Naive thymus-derived CD4-positive, alpha-beta T cell (primary cell): ENCODE measurements at regions not wholly inside any gene's neighbourhood (a gene's known extent, or its start where the extent isn't known, plus 50 kb on each side); places are given as distances from the start of the nearest gene placed in this dataset.

Experiments
- ATAC-seq: fragments of 150-1000 bp; cut with Tn5 transposase; 2 replicates; pipeline ENCODE4 v1.10.0; 2021; ENCODE audit warnings: mild to moderate bottlenecking, moderate library complexity
- CTCF ChIA-PET: fragments of 350-600 bp; sonication (Branson Sonifier 250); formaldehyde crosslinking; loops from one replicate; lab custom pipeline; 2021; ENCODE audit warnings: antibody characterized with exemption; lab: Charles Lee
- POLR2A ChIA-PET: fragments of 350-600 bp; sonication (Branson Sonifier 250); formaldehyde crosslinking; loops from one replicate; lab custom pipeline; 2021; ENCODE audit warnings: antibody characterized with exemption, inconsistent platforms; lab: Charles Lee
- DNase-seq, 9 donors: peaks; one replicate each; pipeline versions ENCODE4 v3.0.0 to v3.0.0-alpha.2; 2020 to 2022; ENCODE audit warnings: mixed read lengths in 1 of 9
- H3K27ac ChIP-seq: one replicate; pipeline ENCODE4 v1.7.0; 2013; ENCODE audit warnings: mild to moderate bottlenecking, low read depth, low read length, moderate library complexity
- H3K27me3 ChIP-seq, 2 donors: one replicate each; pipeline ENCODE4 v1.7.0; 2013; ENCODE audit warnings: low read length in 2 of 2, mild to moderate bottlenecking in 2 of 2, moderate library complexity in 2 of 2; ENCODE audit not compliant: control insufficient read depth in 2 of 2, insufficient read depth in 2 of 2
- H3K36me3 ChIP-seq, 3 experiments: 1 replicate in 2 of 3; 2 replicates in 1 of 3; pipeline ENCODE4 v1.7.0; 2013; ENCODE audit warnings: low read length in 3 of 3, mild to moderate bottlenecking in 3 of 3, moderate library complexity in 1 of 3; ENCODE audit not compliant: insufficient read depth in 3 of 3, control insufficient read depth in 2 of 3
- H3K4me1 ChIP-seq, 2 donors: one replicate each; pipeline ENCODE4 v1.7.0; 2013; ENCODE audit warnings: low read length in 2 of 2, mild to moderate bottlenecking in 2 of 2, moderate library complexity in 1 of 2; ENCODE audit not compliant: control insufficient read depth in 2 of 2, insufficient read depth in 2 of 2
- H3K4me3 ChIP-seq: 2 replicates; pipeline ENCODE4 v1.7.0; 2013; ENCODE audit warnings: mild to moderate bottlenecking, low read length
- H3K9me3 ChIP-seq, 3 experiments: 1 replicate in 2 of 3; 2 replicates in 1 of 3; pipeline ENCODE4 v1.7.0; 2013; ENCODE audit warnings: low read length in 3 of 3; ENCODE audit not compliant: control insufficient read depth in 2 of 3
- H3K27ac Mint-ChIP-seq, 9 donors: one replicate each; pipeline ENCODE4 v1.8.0; 2020 to 2022; ENCODE audit warnings: mixed read lengths in 9 of 9, mild to moderate bottlenecking in 8 of 9, moderate library complexity in 5 of 9, inconsistent platforms in 2 of 9
- H3K27me3 Mint-ChIP-seq, 5 donors: one replicate each; pipeline ENCODE4 v1.8.0; 2021 to 2022; ENCODE audit warnings: mixed read lengths in 5 of 5, mild to moderate bottlenecking in 1 of 5
- H3K36me3 Mint-ChIP-seq, 5 donors: one replicate each; pipeline ENCODE4 v1.8.0; 2020 to 2022; ENCODE audit warnings: mixed read lengths in 5 of 5, mild to moderate bottlenecking in 3 of 5, inconsistent platforms in 1 of 5
- H3K4me1 Mint-ChIP-seq, 7 donors: one replicate each; pipeline ENCODE4 v1.8.0; 2020 to 2022; ENCODE audit warnings: mixed read lengths in 7 of 7, mild to moderate bottlenecking in 3 of 7, inconsistent platforms in 1 of 7
- H3K4me3 Mint-ChIP-seq, 10 donors: one replicate each; pipeline ENCODE4 v1.8.0; 2020 to 2022; ENCODE audit warnings: mild to moderate bottlenecking in 10 of 10, mixed read lengths in 10 of 10, moderate library complexity in 6 of 10, inconsistent platforms in 2 of 10
- H3K9me3 Mint-ChIP-seq, 11 donors: one replicate each; pipeline ENCODE4 v1.8.0; 2020 to 2022; ENCODE audit warnings: mixed read lengths in 11 of 11, mild to moderate bottlenecking in 4 of 11, inconsistent platforms in 1 of 11, moderate library complexity in 1 of 11
- intact Hi-C, 2 donors: fragments of 100-400 bp; cut with micrococcal nuclease; formaldehyde crosslinking; loops; one replicate each; pipeline ENCODE4 v1.15.1; 2023

GRCh38 chr7:68529221-68529620 lies 1069.1 kb upstream of the AUTS2 start:
- intact Hi-C loops: no loop called here
- Mint-ChIP-seq H3K4me1 (no peaks in the 10 kb centered on the region), H3K9me3 (peaks cover 9 to 53% (median 17%) of the 10 kb centered on the region in 11 donors), H3K36me3 (no peaks in the 10 kb centered on the region), H3K27ac (no peak overlapping the region), H3K27me3 (no peaks in the 10 kb centered on the region), H3K4me3 (no peak overlapping the region)
- DNase-seq (no peak), ATAC-seq (no peak)
- ChIA-PET POLR2A (no interaction called here), CTCF (no interaction called here)
- Histone ChIP-seq H3K4me3 (no peak overlapping the region), H3K27me3 (no peaks in the 10 kb centered on the region), H3K27ac (no peak overlapping the region), H3K36me3 (no peaks in the 10 kb centered on the region), H3K9me3 (peaks cover 0 to 4% (median 0%) of the 10 kb centered on the region in 3 experiments), H3K4me1 (no peaks in the 10 kb centered on the region)

- H3K36me3 Mint-ChIP-seq: no peaks in the 10 kb centered on the region
- Histone ChIP-seq H3K27ac (no peak overlapping the region), H3K4me1 (no peaks in the 10 kb centered on the region), H3K36me3 (no peaks in the 10 kb centered on the region), H3K27me3 (no peaks in the 10 kb centered on the region), H3K4me3 (no peak overlapping the region), H3K9me3 (no peaks in the 10 kb centered on the region)
- ChIA-PET POLR2A (no interaction called here), CTCF (no interaction called here)
- no peak overlapping the region for H3K27ac Mint-ChIP-seq
- H3K9me3 Mint-ChIP-seq: peaks cover 4 to 30% (median 10%) of the 10 kb centered on the region in 11 donors
- no peaks in the 10 kb centered on the region for H3K4me1 Mint-ChIP-seq
- DNase-seq (no peak), ATAC-seq (no peak)
- intact Hi-C loops: no loop called here
- no peak overlapping the region for H3K4me3 Mint-ChIP-seq
- no peaks in the 10 kb centered on the region for H3K27me3 Mint-ChIP-seq
Observed at GRCh38 chr7:68535266-68535665, 1063.0 kb upstream of the AUTS2 start.

- no peak for ATAC-seq
- no peaks in the 10 kb centered on the region for H3K36me3 Mint-ChIP-seq
- Histone ChIP-seq H3K27me3 (no peaks in the 10 kb centered on the region), H3K27ac (no peak overlapping the region), H3K36me3 (no peaks in the 10 kb centered on the region), H3K4me3 (no peak overlapping the region), H3K4me1 (no peaks in the 10 kb centered on the region), H3K9me3 (no peaks in the 10 kb centered on the region)
- no peaks in the 10 kb centered on the region for H3K27me3 Mint-ChIP-seq
- ChIA-PET POLR2A (no interaction called here), CTCF (no interaction called here)
- no peak for DNase-seq
- no peak overlapping the region for H3K27ac Mint-ChIP-seq
- no peaks in the 10 kb centered on the region for H3K4me1 Mint-ChIP-seq
- peaks cover 3 to 32% (median 14%) of the 10 kb centered on the region in 11 donors for H3K9me3 Mint-ChIP-seq
- no peak overlapping the region for H3K4me3 Mint-ChIP-seq
- intact Hi-C loops: no loop called here
Observed at GRCh38 chr7:68537051-68537773, 1061.1 kb upstream of the AUTS2 start.

GRCh38 chr7:68537774-68538071 lies 1060.6 kb upstream of the AUTS2 start:
- Mint-ChIP-seq H3K9me3 (peaks cover 3 to 35% (median 14%) of the 10 kb centered on the region in 11 donors), H3K4me3 (no peak overlapping the region), H3K36me3 (no peaks in the 10 kb centered on the region), H3K27ac (no peak overlapping the region), H3K4me1 (no peaks in the 10 kb centered on the region), H3K27me3 (no peaks in the 10 kb centered on the region)
- no peaks in the 10 kb centered on the region for H3K4me1 ChIP-seq
- no peak overlapping the region for H3K27ac ChIP-seq
- ATAC-seq: no peak
- H3K36me3 ChIP-seq: no peaks in the 10 kb centered on the region
- ChIA-PET POLR2A (no interaction called here), CTCF (no interaction called here)
- DNase-seq: no peak
- intact Hi-C loops: no loop called here
- H3K4me3 ChIP-seq: no peak overlapping the region
- no peaks in the 10 kb centered on the region for H3K27me3 ChIP-seq
- no peaks in the 10 kb centered on the region for H3K9me3 ChIP-seq

- Histone ChIP-seq H3K27ac (no peak overlapping the region), H3K4me3 (no peak overlapping the region), H3K27me3 (no peaks in the 10 kb centered on the region), H3K4me1 (no peaks in the 10 kb centered on the region), H3K36me3 (no peaks in the 10 kb centered on the region), H3K9me3 (no peaks in the 10 kb centered on the region)
- Mint-ChIP-seq H3K27me3 (no peaks in the 10 kb centered on the region), H3K9me3 (peaks cover 3 to 37% (median 11%) of the 10 kb centered on the region in 11 donors), H3K27ac (no peak overlapping the region), H3K36me3 (no peaks in the 10 kb centered on the region), H3K4me3 (no peak overlapping the region), H3K4me1 (no peaks in the 10 kb centered on the region)
- POLR2A ChIA-PET: no interaction called here
- ATAC-seq (no peak), DNase-seq (no peak)
- CTCF ChIA-PET: no interaction called here
- intact Hi-C loops: no loop called here
Observed at GRCh38 chr7:68542831-68543230, 1055.4 kb upstream of the AUTS2 start.

GRCh38 chr7:68544851-68545250 lies 1053.4 kb upstream of the AUTS2 start:
- Histone ChIP-seq H3K4me1 (no peaks in the 10 kb centered on the region), H3K36me3 (no peaks in the 10 kb centered on the region), H3K27ac (no peak overlapping the region), H3K4me3 (no peak overlapping the region), H3K27me3 (no peaks in the 10 kb centered on the region), H3K9me3 (no peaks in the 10 kb centered on the region)
- Mint-ChIP-seq H3K4me1 (no peaks in the 10 kb centered on the region), H3K27me3 (no peaks in the 10 kb centered on the region), H3K4me3 (no peak overlapping the region), H3K9me3 (peaks cover under 1 to 37% (median 11%) of the 10 kb centered on the region in 11 donors), H3K36me3 (peaks cover 0 to 4% (median 0%) of the 10 kb centered on the region in 5 donors), H3K27ac (no peak overlapping the region)
- ATAC-seq: no peak
- ChIA-PET POLR2A (no interaction called here), CTCF (no interaction called here)
- no peak for DNase-seq
- intact Hi-C loops: no loop called here

GRCh38 chr7:68547181-68547580 lies 1051.1 kb upstream of the AUTS2 start:
- ChIA-PET CTCF (no interaction called here), POLR2A (no interaction called here)
- H3K4me1 Mint-ChIP-seq: no peaks in the 10 kb centered on the region
- Histone ChIP-seq H3K4me1 (no peaks in the 10 kb centered on the region), H3K27me3 (no peaks in the 10 kb centered on the region), H3K36me3 (no peaks in the 10 kb centered on the region), H3K27ac (no peak overlapping the region), H3K9me3 (no peaks in the 10 kb centered on the region), H3K4me3 (no peak overlapping the region)
- no peak overlapping the region for H3K27ac Mint-ChIP-seq
- intact Hi-C loops: no loop called here
- no peak overlapping the region for H3K4me3 Mint-ChIP-seq
- DNase-seq (no peak), ATAC-seq (no peak)
- H3K27me3 Mint-ChIP-seq: no peaks in the 10 kb centered on the region
- H3K9me3 Mint-ChIP-seq: peaks cover 0 to 23% (median 6%) of the 10 kb centered on the region in 11 donors
- H3K36me3 Mint-ChIP-seq: peaks cover 0 to 4% (median 0%) of the 10 kb centered on the region in 5 donors
